MM.1S (cell line): ENCODE measurements at regions not wholly inside any gene's neighbourhood (a gene's known extent, or its start where the extent isn't known, plus 50 kb on each side); places are given as distances from the start of the nearest gene placed in this dataset.

ENCODE experiments used
- DNase-seq: peaks from one replicate; pipeline ENCODE4 v3.0.0-alpha.2; 2015
- H2AFZ ChIP-seq: fragments of 300-600 bp; sonication (generic); 2 replicates; pipeline ENCODE4 v1.6.0; 2016; ENCODE audit warnings: antibody characterized with exemption, low read length
- H3F3A ChIP-seq: fragments of 300-600 bp; sonication (generic); 2 replicates; pipeline ENCODE4 v1.6.1; 2016; ENCODE audit warnings: mild to moderate bottlenecking, antibody characterized with exemption, low read length, moderate library complexity, mixed read lengths; ENCODE audit not compliant: insufficient read depth
- H3K27ac ChIP-seq: fragments of 300-600 bp; sonication (generic); 2 replicates; pipeline ENCODE4 v1.5.1; 2016; ENCODE audit warnings: mild to moderate bottlenecking, low read length
- H3K27me3 ChIP-seq: fragments of 300-600 bp; sonication (generic); replicated peaks from 2 replicates; pipeline ENCODE4 v1.6.0; 2016; ENCODE audit warnings: low read length; ENCODE audit not compliant: insufficient read depth
- H3K36me3 ChIP-seq: fragments of 300-600 bp; sonication (generic); replicated peaks from 2 replicates; pipeline ENCODE4 v1.6.1; 2016; ENCODE audit warnings: mild to moderate bottlenecking, low read length, mixed read lengths; ENCODE audit not compliant: insufficient read depth
- H3K4me1 ChIP-seq: fragments of 300-600 bp; sonication (generic); 2 replicates; pipeline ENCODE4 v1.6.1; 2016; ENCODE audit warnings: low read length, mixed read lengths
- H3K4me2 ChIP-seq: fragments of 300-600 bp; sonication (generic); 2 replicates; pipeline ENCODE4 v1.6.0; 2016; ENCODE audit warnings: low read depth, low read length
- H3K4me3 ChIP-seq: fragments of 300-600 bp; sonication (generic); 2 replicates; pipeline ENCODE4 v1.5.1; 2016; ENCODE audit warnings: low read length, mixed read lengths
- H3K79me2 ChIP-seq: fragments of 300-600 bp; sonication (generic); 2 replicates; pipeline ENCODE4 v1.6.1; 2016; ENCODE audit warnings: mixed run types, low read length, mixed read lengths
- H3K9ac ChIP-seq: fragments of 300-600 bp; sonication (generic); 2 replicates; pipeline ENCODE4 v1.6.1; 2016; ENCODE audit warnings: low read length, mixed read lengths
- H3K9me2 ChIP-seq: fragments of 300-600 bp; sonication (generic); replicated peaks from 2 replicates; pipeline ENCODE4 v1.6.1; 2016; ENCODE audit warnings: mild to moderate bottlenecking, low read length, mixed read lengths; ENCODE audit not compliant: insufficient read depth
- H3K9me3 ChIP-seq: fragments of 300-600 bp; sonication (generic); replicated peaks from 2 replicates; pipeline ENCODE4 v1.6.1; 2016; ENCODE audit warnings: mild to moderate bottlenecking, low read length, mixed read lengths; ENCODE audit not compliant: insufficient read depth
- H4K20me1 ChIP-seq: fragments of 300-600 bp; sonication (generic); 2 replicates; pipeline ENCODE4 v1.6.1; 2016; ENCODE audit warnings: mild to moderate bottlenecking, low read length, moderate library complexity, mixed read lengths; ENCODE audit not compliant: insufficient read depth
- EZH2 ChIP-seq: fragments of 300-600 bp; sonication (generic); optimal IDR thresholded peaks from 2 replicates; pipeline ENCODE3; 2017; ENCODE audit warnings: low read depth, mild to moderate bottlenecking, antibody characterized with exemption, low read length, mixed read lengths
- EZH2phosphoT487 ChIP-seq: fragments of 300-600 bp; sonication (generic); IDR thresholded peaks from 2 replicates; pipeline ENCODE4 v1.6.1; 2018; ENCODE audit warnings: antibody characterized with exemption, low read length
- TF ChIP-seq, protein P1 (sequence below): fragments of 300-600 bp; sonication (generic); IDR thresholded peaks from 2 replicates; pipeline ENCODE4 v1.5.1; 2016; ENCODE audit warnings: antibody characterized with exemption, low read length, mixed read lengths

DNA sequence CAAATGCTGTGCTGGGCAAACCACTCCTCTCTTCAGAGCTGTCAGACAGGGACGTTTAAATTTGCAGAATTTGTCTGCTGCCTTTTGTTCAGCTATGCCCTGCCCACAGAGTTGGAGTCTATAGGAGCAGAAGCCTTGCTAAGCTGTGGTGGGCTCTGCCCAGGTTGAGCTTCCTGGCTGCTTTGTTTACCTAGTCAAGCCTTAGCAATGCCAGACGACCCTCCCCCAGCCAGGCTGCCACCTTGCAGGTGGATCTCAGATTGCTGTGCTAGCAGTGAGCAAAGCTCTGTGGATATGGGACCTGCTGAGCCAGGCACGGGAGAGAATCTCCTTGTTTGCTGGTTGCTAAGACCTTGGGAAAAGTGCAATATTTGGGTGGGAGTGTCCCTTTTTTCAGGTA is 314.9 kb downstream of the NNT start:
- Histone ChIP-seq H3K79me2 (no peaks in the 10 kb centered on the region), H3K4me3 (no peak overlapping the region), H3K9ac (no peak overlapping the region), H3K36me3 (no peaks in the 10 kb centered on the region), H3K4me1 (no peaks in the 10 kb centered on the region), H3K9me2 (no peaks in the 10 kb centered on the region), H3F3A (no peaks in the 10 kb centered on the region), H2AFZ (no peak overlapping the region), H4K20me1 (no peaks in the 10 kb centered on the region), H3K27ac (no peak overlapping the region), H3K27me3 (no peaks in the 10 kb centered on the region), H3K9me3 (no peaks in the 10 kb centered on the region), H3K4me2 (no peak overlapping the region)
- TF ChIP-seq, protein P1, sequence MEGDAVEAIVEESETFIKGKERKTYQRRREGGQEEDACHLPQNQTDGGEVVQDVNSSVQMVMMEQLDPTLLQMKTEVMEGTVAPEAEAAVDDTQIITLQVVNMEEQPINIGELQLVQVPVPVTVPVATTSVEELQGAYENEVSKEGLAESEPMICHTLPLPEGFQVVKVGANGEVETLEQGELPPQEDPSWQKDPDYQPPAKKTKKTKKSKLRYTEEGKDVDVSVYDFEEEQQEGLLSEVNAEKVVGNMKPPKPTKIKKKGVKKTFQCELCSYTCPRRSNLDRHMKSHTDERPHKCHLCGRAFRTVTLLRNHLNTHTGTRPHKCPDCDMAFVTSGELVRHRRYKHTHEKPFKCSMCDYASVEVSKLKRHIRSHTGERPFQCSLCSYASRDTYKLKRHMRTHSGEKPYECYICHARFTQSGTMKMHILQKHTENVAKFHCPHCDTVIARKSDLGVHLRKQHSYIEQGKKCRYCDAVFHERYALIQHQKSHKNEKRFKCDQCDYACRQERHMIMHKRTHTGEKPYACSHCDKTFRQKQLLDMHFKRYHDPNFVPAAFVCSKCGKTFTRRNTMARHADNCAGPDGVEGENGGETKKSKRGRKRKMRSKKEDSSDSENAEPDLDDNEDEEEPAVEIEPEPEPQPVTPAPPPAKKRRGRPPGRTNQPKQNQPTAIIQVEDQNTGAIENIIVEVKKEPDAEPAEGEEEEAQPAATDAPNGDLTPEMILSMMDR, result no peak
- no peak for TF ChIP-seq EZH2
- no peak for TF ChIP-seq EZH2phosphoT487
- no peak for DNase-seq

DNA sequence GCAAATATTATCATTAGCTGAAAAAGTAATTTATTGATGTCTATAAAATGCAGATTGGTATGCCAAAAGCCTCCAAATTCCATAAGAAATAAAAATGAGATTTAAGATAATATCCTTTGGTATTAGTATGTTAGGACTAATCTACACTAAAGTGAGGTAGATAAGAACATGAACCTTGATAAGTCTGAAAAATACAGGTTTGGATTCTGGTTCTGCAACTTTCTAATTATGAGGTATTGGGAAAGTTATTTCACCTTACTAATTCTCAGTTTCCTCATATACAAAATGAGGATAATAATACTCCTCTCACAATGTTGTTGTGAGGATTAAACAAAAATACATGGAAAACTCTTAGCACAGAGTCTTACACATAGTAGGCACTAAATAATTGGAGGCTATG is 300.1 kb downstream of the NNT start:
- no peak overlapping the region for H3K9ac ChIP-seq
- no peaks in the 10 kb centered on the region for H3K36me3 ChIP-seq
- H3F3A ChIP-seq, result no peaks in the 10 kb centered on the region
- H3K4me2 ChIP-seq, result no peak overlapping the region
- no peaks in the 10 kb centered on the region for H3K4me1 ChIP-seq
- H3K9me2 ChIP-seq, result no peaks in the 10 kb centered on the region
- H2AFZ ChIP-seq, result no peak overlapping the region
- TF ChIP-seq EZH2phosphoT487 (no peak), EZH2 (no peak)
- TF ChIP-seq, protein P1, result no peak
- no peaks in the 10 kb centered on the region for H3K79me2 ChIP-seq
- H3K27me3 ChIP-seq, result no peaks in the 10 kb centered on the region
- no peak for DNase-seq
- H3K27ac ChIP-seq, result no peak overlapping the region
- H4K20me1 ChIP-seq, result no peaks in the 10 kb centered on the region
- H3K9me3 ChIP-seq, result no peaks in the 10 kb centered on the region
- no peak overlapping the region for H3K4me3 ChIP-seq

DNA sequence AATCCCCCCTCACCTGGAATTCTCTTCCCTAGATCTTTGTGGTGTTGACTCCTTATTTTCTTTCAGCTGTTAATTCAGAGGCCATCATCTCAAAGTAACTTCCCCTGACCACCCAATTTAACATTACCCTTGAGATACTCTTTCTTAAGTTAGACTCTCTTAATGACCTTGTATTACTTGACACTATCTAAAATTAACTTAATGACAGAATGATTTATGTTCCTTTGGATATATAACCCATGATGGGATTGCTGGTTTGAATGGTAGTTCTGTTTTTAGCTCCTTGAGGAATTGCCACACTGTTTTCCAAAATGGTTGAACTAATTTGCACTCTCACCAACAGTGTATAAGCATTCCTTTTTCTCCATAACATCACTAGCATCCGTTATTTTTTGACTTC is 298.0 kb downstream of the NNT start:
- no peaks in the 10 kb centered on the region for H3K79me2 ChIP-seq

More for the DNA sequence above, 298.0 kb downstream of the NNT start:
- no peaks in the 10 kb centered on the region for H3K27me3 ChIP-seq
- H3K4me2 ChIP-seq, result no peak overlapping the region
- TF ChIP-seq EZH2phosphoT487 (no peak), EZH2 (no peak)
- TF ChIP-seq, protein P1, result no peak
- H3F3A ChIP-seq, result no peaks in the 10 kb centered on the region
- no peaks in the 10 kb centered on the region for H3K9me3 ChIP-seq
- H3K36me3 ChIP-seq, result no peaks in the 10 kb centered on the region
- H3K9ac ChIP-seq, result no peak overlapping the region
- H2AFZ ChIP-seq, result no peak overlapping the region
- no peak overlapping the region for H3K4me3 ChIP-seq
- H3K9me2 ChIP-seq, result no peaks in the 10 kb centered on the region
- H3K27ac ChIP-seq, result no peak overlapping the region
- no peak for DNase-seq
- no peaks in the 10 kb centered on the region for H4K20me1 ChIP-seq
- H3K4me1 ChIP-seq, result no peaks in the 10 kb centered on the region
